Glutamatergic neuron (in vitro differentiated cells): ENCODE measurements at regions not wholly inside any gene's neighbourhood (a gene's known extent, or its start where the extent isn't known, plus 50 kb on each side); places are given as distances from the start of the nearest gene placed in this dataset.
A peak's percentile ranks its signal among the peaks of the same experiment; 100 is the strongest.

Source experiments
- DNase-seq: peaks from one replicate; pipeline ENCODE4 v3.0.0; 2022
- H3K27ac Mint-ChIP-seq: one replicate; pipeline ENCODE4 v1.8.0; 2020; ENCODE audit warnings: mild to moderate bottlenecking, mixed read lengths, inconsistent platforms; ENCODE audit not compliant: unreplicated experiment
- H3K27me3 Mint-ChIP-seq: one replicate; pipeline ENCODE4 v1.8.0; 2020; ENCODE audit warnings: mild to moderate bottlenecking, moderate library complexity, mixed read lengths, inconsistent platforms; ENCODE audit not compliant: unreplicated experiment
- H3K36me3 Mint-ChIP-seq: one replicate; pipeline ENCODE4 v1.8.0; 2020; ENCODE audit warnings: mild to moderate bottlenecking, mixed read lengths, inconsistent platforms; ENCODE audit not compliant: unreplicated experiment
- H3K4me1 Mint-ChIP-seq: one replicate; pipeline ENCODE4 v1.8.0; 2020; ENCODE audit warnings: mild to moderate bottlenecking, low read depth, mixed read lengths, inconsistent platforms; ENCODE audit not compliant: unreplicated experiment
- H3K4me3 Mint-ChIP-seq: one replicate; pipeline ENCODE4 v1.8.0; 2020; ENCODE audit warnings: mild to moderate bottlenecking, mixed read lengths, inconsistent platforms; ENCODE audit not compliant: unreplicated experiment
- H3K9me3 Mint-ChIP-seq: one replicate; pipeline ENCODE4 v1.8.0; 2020; ENCODE audit warnings: mild to moderate bottlenecking, moderate library complexity, mixed read lengths, inconsistent platforms; ENCODE audit not compliant: unreplicated experiment
- TF ChIP-seq, protein P1 (sequence below): fragments of 200-600 bp; sonication (generic); IDR thresholded peaks from one replicate; pipeline ENCODE4 v1.5.0; 2021; ENCODE audit not compliant: partially characterized antibody, unreplicated experiment

DNA sequence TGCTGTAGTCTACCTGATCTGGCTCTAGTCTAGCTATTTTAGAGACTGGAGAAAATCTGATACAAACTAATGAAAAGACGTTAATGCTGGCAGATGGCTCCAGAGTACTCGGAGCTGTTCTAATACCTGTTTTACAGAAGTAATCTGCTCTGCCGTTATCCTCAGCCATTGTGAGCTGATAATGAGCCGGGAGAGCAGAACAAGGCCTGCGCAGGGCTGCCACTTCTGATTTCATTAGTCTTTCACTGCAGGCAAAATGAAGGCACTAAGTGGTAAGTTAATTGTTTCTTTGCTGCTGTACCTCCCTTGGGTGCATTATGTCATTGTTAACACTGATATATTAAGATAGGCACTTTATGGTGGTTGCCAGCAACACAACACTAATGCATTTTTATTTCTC is 456.4 kb upstream of the PFKP start:
- Mint-ChIP-seq H3K27me3 (peaks cover 2% of the 10 kb centered on the region), H3K4me3 (peak overlapping the region; percentile 67), H3K4me1 (peaks cover 21% of the 10 kb centered on the region), H3K36me3 (peaks cover 6% of the 10 kb centered on the region), H3K27ac (peak overlapping the region; percentile 84), H3K9me3 (peaks cover 2% of the 10 kb centered on the region)
- peak; percentile 52 for DNase-seq
- TF ChIP-seq, protein P1, sequence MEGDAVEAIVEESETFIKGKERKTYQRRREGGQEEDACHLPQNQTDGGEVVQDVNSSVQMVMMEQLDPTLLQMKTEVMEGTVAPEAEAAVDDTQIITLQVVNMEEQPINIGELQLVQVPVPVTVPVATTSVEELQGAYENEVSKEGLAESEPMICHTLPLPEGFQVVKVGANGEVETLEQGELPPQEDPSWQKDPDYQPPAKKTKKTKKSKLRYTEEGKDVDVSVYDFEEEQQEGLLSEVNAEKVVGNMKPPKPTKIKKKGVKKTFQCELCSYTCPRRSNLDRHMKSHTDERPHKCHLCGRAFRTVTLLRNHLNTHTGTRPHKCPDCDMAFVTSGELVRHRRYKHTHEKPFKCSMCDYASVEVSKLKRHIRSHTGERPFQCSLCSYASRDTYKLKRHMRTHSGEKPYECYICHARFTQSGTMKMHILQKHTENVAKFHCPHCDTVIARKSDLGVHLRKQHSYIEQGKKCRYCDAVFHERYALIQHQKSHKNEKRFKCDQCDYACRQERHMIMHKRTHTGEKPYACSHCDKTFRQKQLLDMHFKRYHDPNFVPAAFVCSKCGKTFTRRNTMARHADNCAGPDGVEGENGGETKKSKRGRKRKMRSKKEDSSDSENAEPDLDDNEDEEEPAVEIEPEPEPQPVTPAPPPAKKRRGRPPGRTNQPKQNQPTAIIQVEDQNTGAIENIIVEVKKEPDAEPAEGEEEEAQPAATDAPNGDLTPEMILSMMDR = no peak

DNA sequence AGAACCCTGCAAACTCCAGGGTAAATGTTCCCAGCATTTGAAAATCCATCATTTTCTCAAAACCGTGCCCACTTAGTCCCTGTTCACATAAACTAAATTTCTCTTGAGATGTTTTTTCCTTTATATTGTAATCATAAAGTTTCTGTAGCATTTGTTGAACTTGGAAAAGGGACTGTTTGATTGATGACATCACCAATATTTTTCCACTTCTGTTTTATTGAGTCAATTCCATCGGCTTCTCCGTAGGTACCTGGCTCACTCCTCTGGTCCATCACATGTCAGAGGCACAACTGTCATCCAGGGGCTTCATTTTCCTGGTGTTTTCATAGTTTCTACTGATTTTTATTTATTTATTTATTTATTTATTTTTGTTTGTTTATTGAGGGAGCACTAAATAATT is 462.5 kb upstream of the PFKP start:
- H3K4me1 Mint-ChIP-seq = peaks cover 7% of the 10 kb centered on the region
- DNase-seq = no peak
- no peaks in the 10 kb centered on the region for H3K27me3 Mint-ChIP-seq
- TF ChIP-seq, protein P1 = no peak
- H3K27ac Mint-ChIP-seq = no peak overlapping the region
- H3K36me3 Mint-ChIP-seq = peaks cover 6% of the 10 kb centered on the region
- H3K9me3 Mint-ChIP-seq = peaks cover 2% of the 10 kb centered on the region
- H3K4me3 Mint-ChIP-seq = no peak overlapping the region

DNA sequence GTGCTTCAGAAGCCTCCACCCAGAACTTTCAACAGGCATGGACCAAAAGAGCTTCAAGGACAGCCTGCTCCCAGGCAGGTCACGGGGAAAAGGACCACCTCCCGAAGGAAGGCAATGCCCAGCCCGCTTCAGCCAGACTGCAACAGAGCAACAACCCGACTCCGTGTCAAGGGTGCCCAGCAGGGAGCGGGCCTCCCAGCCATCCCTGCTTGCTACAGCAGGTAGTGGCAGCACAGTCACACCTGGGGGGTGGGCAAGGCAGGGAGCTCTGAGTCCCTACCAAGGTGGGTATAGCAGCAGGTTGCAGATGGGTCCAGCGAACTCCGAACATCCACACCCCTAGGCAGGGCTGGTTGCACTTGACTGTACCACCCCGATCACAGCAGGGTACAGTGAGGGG is 467.8 kb upstream of the PFKP start:
- no peak overlapping the region for H3K27ac Mint-ChIP-seq
- no peaks in the 10 kb centered on the region for H3K27me3 Mint-ChIP-seq
- H3K4me1 Mint-ChIP-seq = no peaks in the 10 kb centered on the region
- H3K4me3 Mint-ChIP-seq = no peak overlapping the region
- TF ChIP-seq, protein P1 = no peak
- DNase-seq = no peak
- H3K36me3 Mint-ChIP-seq = no peaks in the 10 kb centered on the region
- H3K9me3 Mint-ChIP-seq = peaks cover 2% of the 10 kb centered on the region

DNA sequence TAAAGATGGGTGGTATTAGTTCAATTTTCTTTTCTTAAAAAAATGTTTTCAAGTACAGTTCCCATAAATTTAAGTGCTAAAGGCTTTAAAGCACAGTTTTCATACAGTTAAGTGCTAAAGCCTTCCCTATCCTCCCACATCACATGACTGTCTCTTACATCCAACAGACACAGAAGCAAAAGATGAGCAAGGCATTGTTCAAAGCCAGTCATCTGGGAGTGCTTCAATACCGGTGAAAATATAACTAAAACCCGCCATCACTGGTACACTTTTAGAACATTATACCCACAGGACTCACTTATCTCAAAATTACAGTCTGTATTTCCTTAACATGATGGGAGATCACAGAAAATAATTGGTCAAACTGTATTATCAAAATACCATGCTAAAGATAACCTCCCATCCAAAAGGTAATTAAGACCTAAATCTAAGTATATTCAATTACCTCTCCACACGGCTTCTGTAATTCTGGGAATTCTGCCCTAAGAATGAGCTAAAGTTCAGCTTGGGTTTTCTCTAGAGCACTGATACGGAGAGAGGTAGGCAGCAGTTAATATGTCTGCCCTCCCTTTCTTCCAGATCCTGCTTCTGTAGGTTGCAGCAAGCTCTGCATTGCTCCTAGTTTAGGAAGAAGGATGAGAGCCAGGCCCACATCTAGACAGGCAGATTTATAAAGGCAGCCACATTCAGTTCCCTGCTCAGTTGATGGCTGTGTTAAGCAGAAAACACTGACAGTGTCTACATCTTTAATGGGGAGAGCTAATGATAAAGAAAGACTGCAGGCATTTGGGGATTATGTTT is 474.8 kb upstream of the PFKP start:
- Mint-ChIP-seq H3K4me1 (peaks cover 6% of the 10 kb centered on the region), H3K4me3 (no peak overlapping the region), H3K27ac (peak overlapping the region; percentile 15), H3K27me3 (no peaks in the 10 kb centered on the region), H3K36me3 (peaks cover 11% of the 10 kb centered on the region), H3K9me3 (no peaks in the 10 kb centered on the region)
- no peak for DNase-seq
- TF ChIP-seq, protein P1 = no peak

DNA sequence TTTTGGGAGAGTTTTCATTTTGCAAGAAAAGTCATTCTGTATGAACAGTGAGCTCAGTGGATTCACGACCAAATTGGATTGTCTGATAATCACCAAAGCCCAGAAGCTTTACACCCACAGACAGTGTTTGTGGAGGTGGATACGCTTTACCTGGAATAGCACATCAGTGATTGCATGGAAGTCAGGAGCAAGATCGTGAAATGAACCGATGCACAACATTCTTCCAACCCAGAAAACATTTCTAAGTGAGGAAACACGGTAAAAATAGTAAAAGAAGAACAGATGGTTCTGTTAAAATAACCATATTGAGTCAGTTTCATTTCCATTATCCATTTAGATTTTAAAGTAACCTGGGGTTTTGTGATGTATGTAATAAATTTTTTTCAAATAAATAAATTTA is 478.2 kb upstream of the PFKP start:
- TF ChIP-seq, protein P1 = no peak
- peaks cover 11% of the 10 kb centered on the region for H3K36me3 Mint-ChIP-seq
- H3K4me1 Mint-ChIP-seq = peaks cover 6% of the 10 kb centered on the region
- no peak for DNase-seq
- H3K4me3 Mint-ChIP-seq = no peak overlapping the region
- no peaks in the 10 kb centered on the region for H3K27me3 Mint-ChIP-seq
- H3K9me3 Mint-ChIP-seq = no peaks in the 10 kb centered on the region
- no peak overlapping the region for H3K27ac Mint-ChIP-seq
